Transverse colon (tissue), 4 donors: ENCODE measurements at regions not wholly inside any gene's neighbourhood (a gene's known extent, or its start where the extent isn't known, plus 50 kb on each side); places are given as distances from the start of the nearest gene placed in this dataset.

Experiments
- DNase-seq: peaks from one replicate; pipeline ENCODE4 v3.0.0-alpha.2; 2019
- H3K27ac ChIP-seq, 4 donors: fragments of 200-600 bp; sonication (generic); 2 replicates each; pipeline ENCODE4 v1.5.1; 2016 to 2018; ENCODE audit warnings: inconsistent platforms in 4 of 4
- H3K27me3 ChIP-seq: fragments of 200-600 bp; sonication (generic); 2 replicates; pipeline ENCODE4 v1.5.1; 2017; ENCODE audit warnings: inconsistent platforms
- H3K36me3 ChIP-seq, 4 donors: fragments of 200-600 bp; sonication (generic); 2 replicates each; pipeline ENCODE4 v1.5.1; 2017 to 2019; ENCODE audit warnings: inconsistent platforms in 4 of 4
- H3K4me1 ChIP-seq, 4 donors: fragments of 200-600 bp; sonication (generic); 2 replicates each; pipeline ENCODE4 v1.5.1; 2017 to 2020; ENCODE audit warnings: inconsistent platforms in 4 of 4
- H3K4me3 ChIP-seq, 4 donors: fragments of 200-600 bp; sonication (generic); 1 replicate in 1 of 4; 2 replicates in 3 of 4; pipeline versions ENCODE4 v1.5.1 to v1.6.1; 2017 to 2019; ENCODE audit warnings: inconsistent platforms in 4 of 4
- H3K9me3 ChIP-seq, 2 donors: fragments of 200-600 bp; sonication (generic); 2 replicates each; pipeline ENCODE4 v1.5.1; 2017 to 2019; ENCODE audit warnings: inconsistent platforms in 2 of 2
- CTCF ChIP-seq, 5 experiments: fragments of 200-600 bp in 3 of 5; fragments of 450-650 bp in 2 of 5; sonication (generic) in 3 of 5; IDR thresholded peaks; 1 replicate in 2 of 5; 2 replicates in 3 of 5; pipeline ENCODE4 v1.5.1; 2016 to 2017; ENCODE audit warnings: antibody characterized with exemption in 5 of 5, inconsistent platforms in 3 of 5, mild to moderate bottlenecking in 2 of 5, moderate library complexity in 1 of 5
- EP300 ChIP-seq: sonication (generic); formaldehyde crosslinking; IDR thresholded peaks from one replicate; pipeline ENCODE4 v1.6.1; 2017; ENCODE audit warnings: antibody characterized with exemption, low read depth
- POLR2A ChIP-seq: fragments of 450-650 bp; IDR thresholded peaks from one replicate; pipeline ENCODE4 v1.6.1; 2016; ENCODE audit warnings: antibody characterized with exemption, mild to moderate bottlenecking, moderate library complexity
- POLR2AphosphoS5 ChIP-seq, 3 donors: sonication (generic); formaldehyde crosslinking; IDR thresholded peaks; one replicate each; pipeline ENCODE4 v1.6.1; 2016; ENCODE audit warnings: antibody characterized with exemption in 3 of 3
- WGBS, 2 donors: methylation state at CpG; one replicate each; pipeline ENCODE4 v1.1.5; 2018; ENCODE audit warnings: low coverage in 1 of 2; 5-methylcytosine and 5-hydroxymethylcytosine counted together
- in situ Hi-C, 4 donors: fragments of 200-750 bp; cut with MboI; loops; one replicate each; pipeline versions ENCODE4 v1.15.0 to v1.15.1; 2017; ENCODE audit warnings: low sequenced_read_pairs in 3 of 4, low pct_ligation_motif_present in 1 of 4, low pct_unique_long_range_greater_than_20kb in 1 of 4
- intact Hi-C: fragments of 100-400 bp; cut with DNase I; formaldehyde crosslinking; loops from one replicate; pipeline ENCODE4 v1.15.1; 2023; ENCODE audit warnings: low total_unique reads

GRCh38 chr4:142977182-142977581 lies 131.1 kb upstream of the INPP4B start:
- Histone ChIP-seq H3K9me3 (no peaks in the 10 kb centered on the region), H3K27ac (no peak overlapping the region), H3K4me3 (no peak overlapping the region), H3K4me1 (no peaks in the 10 kb centered on the region), H3K27me3 (no peaks in the 10 kb centered on the region), H3K36me3 (no peaks in the 10 kb centered on the region)
- DNase-seq: no peak
- 95 to 100% methylated on average over 1 of the region's 1 CpG for WGBS, 2 donors
- in situ Hi-C loops (loop anchor here in 1 of 4 donors (25.0 kb wide), 1 partner anchor 210 kb away; the partner anchor contains the start of gene USP38), intact Hi-C loops (no loop called here)
- TF ChIP-seq POLR2AphosphoS5 (IDR thresholded peaks at IDR 0.05): no peak
- TF ChIP-seq EP300: no peak
- TF ChIP-seq POLR2A: no peak
- TF ChIP-seq CTCF (IDR thresholded peaks at IDR 0.05): no peak

GRCh38 chr4:142983065-142983464 lies 137.0 kb upstream of the INPP4B start:
- no peaks in the 10 kb centered on the region for H3K36me3 ChIP-seq
- 64 to 67% methylated on average over 3 of the region's 3 CpGs for WGBS, 2 donors
- in situ Hi-C loops: loop anchor here in 1 of 4 donors (25.0 kb wide), 1 partner anchor 204 kb away; the partner anchor contains the start of gene USP38
- TF ChIP-seq CTCF (IDR thresholded peaks at IDR 0.05) (no peak), EP300 (no peak)
- H3K9me3 ChIP-seq: no peaks in the 10 kb centered on the region
- no peaks in the 10 kb centered on the region for H3K4me1 ChIP-seq
- no peak for DNase-seq
- intact Hi-C loops: no loop called here
- H3K4me3 ChIP-seq: no peak overlapping the region
- no peak overlapping the region for H3K27ac ChIP-seq
- H3K27me3 ChIP-seq: no peaks in the 10 kb centered on the region

- H3K27me3 ChIP-seq: no peaks in the 10 kb centered on the region
- no peak overlapping the region for H3K4me3 ChIP-seq
- 43 to 56% methylated on average over 2 of the region's 2 CpGs for WGBS, 2 donors
- intact Hi-C loops (no loop called here), in situ Hi-C loops (loop anchor here in 1 of 4 donors (25.0 kb wide), 1 partner anchor 204 kb away; the partner anchor contains the start of gene USP38)
- TF ChIP-seq CTCF (IDR thresholded peaks at IDR 0.05) (no peak), POLR2A (no peak), EP300 (no peak), POLR2AphosphoS5 (IDR thresholded peaks at IDR 0.05) (no peak)
- no peak for DNase-seq
- no peaks in the 10 kb centered on the region for H3K9me3 ChIP-seq
- no peak overlapping the region for H3K27ac ChIP-seq
- H3K4me1 ChIP-seq: no peaks in the 10 kb centered on the region
- H3K36me3 ChIP-seq: no peaks in the 10 kb centered on the region
These were observed 137.5 kb upstream of the INPP4B start for GRCh38 chr4:142983589-142983988.

GRCh38 chr4:142984871-142985585 lies 138.9 kb upstream of the INPP4B start:
- no peaks in the 10 kb centered on the region for H3K9me3 ChIP-seq
- no peak overlapping the region for H3K27ac ChIP-seq
- in situ Hi-C loops: loop anchor here in 1 of 4 donors (25.0 kb wide), 1 partner anchor 202 kb away; the partner anchor contains the start of gene USP38
- no peak for DNase-seq
- no peak overlapping the region for H3K4me3 ChIP-seq
- 20 to 39% methylated on average over 1 to 3 of the region's 3 CpGs for WGBS, 2 donors
- no peaks in the 10 kb centered on the region for H3K36me3 ChIP-seq
- no peaks in the 10 kb centered on the region for H3K27me3 ChIP-seq
- TF ChIP-seq POLR2A (no peak), CTCF (IDR thresholded peaks at IDR 0.05) (peak; percentile 27 to 51 (median 47))
- intact Hi-C loops: no loop called here
- no peaks in the 10 kb centered on the region for H3K4me1 ChIP-seq
